ENCODE measurements at regions not wholly inside any gene's neighbourhood (a gene's known extent, or its start where the extent isn't known, plus 50 kb on each side); places are given as distances from the start of the nearest gene placed in this dataset.
A peak's percentile ranks its signal among the peaks of the same experiment; 100 is the strongest.
"Not testable (repeated sequence)": the region's sequence is repeated elsewhere in the genome, so short reads cannot be mapped to it uniquely, and the experiment has no call there.

GRCh38 chr2:131738996-131739434 lies 211.3 kb downstream of the CCDC74A start:
- not testable (repeated sequence) for DNase-seq (ENCODE audit: low read depth in 2 of 2)

GRCh38 chr2:131753640-131754561 lies 226.2 kb downstream of the CCDC74A start:
- no peak for DNase-seq (ENCODE audit: low read depth in 2 of 2)

DNA sequence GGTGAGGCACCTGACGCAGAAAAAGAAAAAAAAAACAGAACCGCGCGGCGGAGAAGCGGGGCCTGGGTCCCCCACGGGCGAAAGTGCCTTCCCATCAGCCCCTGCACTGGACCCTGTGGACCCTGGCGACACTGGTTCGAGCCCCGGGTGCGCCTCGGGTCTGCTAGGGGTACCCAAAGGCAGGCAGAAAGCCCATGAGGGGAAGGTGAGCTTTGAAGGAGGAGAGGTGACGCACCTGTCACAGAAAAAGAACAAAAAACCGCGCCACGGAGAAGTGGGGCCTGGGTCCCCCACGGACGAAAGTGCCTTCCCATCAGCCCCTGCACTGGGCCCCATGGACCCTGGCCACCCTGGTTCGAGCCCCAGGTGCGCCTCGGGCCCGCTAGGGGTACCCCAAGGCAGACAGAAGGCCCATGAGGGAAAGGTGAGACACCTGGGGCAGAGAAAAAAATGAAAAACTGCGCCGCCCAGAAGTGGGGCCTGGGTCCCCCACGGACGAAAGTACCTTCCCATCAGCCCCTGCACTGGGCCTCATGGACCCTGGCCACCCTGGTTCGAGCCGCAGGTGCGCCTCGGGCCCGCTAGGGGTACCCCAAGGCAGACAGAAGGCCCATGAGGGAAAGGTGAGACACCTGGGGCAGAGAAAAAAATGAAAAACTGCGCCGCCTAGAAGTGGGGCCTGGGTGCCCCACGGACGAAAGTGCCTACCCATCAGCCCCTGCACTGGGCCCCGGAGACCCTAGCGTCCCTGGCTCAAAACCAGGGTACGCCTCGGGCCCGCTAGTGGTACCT lies 227.4 kb downstream of the CCDC74A start:
- DNase-seq (ENCODE audit: low read depth in 2 of 2), result no peak

- no peak for DNase-seq (ENCODE audit: low read depth in 2 of 2)
These were observed 228.6 kb downstream of the CCDC74A start for GRCh38 chr2:131756141-131756907.

DNA sequence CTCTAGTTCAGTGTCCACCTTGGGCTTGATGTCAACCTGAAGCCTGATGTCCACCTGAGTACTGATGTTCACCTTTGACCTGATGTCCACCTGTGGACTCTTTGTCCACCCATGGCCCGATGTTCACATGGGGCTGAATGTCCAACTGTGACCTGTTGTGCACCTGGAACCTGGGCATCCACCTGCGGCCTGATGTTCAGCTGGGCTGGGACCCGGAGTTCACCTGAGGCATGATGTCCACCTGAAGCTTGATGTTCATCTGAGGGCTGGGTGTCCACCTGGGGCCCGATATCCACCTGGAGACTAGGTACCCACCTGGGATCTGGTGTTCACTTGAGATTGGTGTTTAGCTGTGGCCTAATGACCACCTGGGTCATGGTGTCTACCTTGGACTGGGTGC lies 231.3 kb downstream of the CCDC74A start:
- DNase-seq (ENCODE audit: low read depth in 2 of 2), result not testable (repeated sequence)

GRCh38 chr2:131774955-131775555 lies 247.4 kb downstream of the CCDC74A start:
- not testable (repeated sequence) for DNase-seq (ENCODE audit: low read depth in 2 of 2)

- not testable (repeated sequence) for DNase-seq (ENCODE audit: low read depth in 2 of 2)
These were observed 248.3 kb downstream of the CCDC74A start for GRCh38 chr2:131775903-131776506.

- not testable (repeated sequence) for DNase-seq (ENCODE audit: low read depth in 2 of 2)
These were observed 252.8 kb downstream of the CCDC74A start for GRCh38 chr2:131780446-131780845.

DNA sequence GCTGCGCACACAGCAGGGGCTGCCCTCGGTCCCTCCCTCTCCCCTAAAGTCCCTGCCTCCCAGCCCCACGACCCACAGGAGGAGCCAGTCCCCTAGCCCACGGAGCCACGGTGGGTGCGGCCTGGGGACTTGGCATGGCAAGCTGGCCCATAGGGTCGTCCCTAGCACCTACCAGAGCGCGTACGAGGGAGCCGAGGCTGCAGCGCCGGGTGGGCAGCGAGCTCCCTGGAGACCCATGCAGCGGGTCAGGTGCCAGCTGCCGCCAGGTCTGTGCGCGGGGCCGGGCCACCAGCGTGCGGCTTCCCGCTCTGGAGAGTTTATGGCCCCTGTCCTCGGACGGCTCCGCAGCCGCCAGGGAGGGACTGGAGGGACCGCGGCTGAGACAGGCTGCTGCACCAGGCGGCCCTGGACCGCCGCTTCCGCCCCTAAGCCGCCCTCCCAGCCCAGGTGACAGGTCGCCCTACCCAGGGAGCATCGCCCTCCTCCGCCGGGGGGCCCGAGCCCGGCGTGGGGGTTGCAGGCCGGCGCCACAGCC lies 273.6 kb downstream of the CCDC74A start:
- no peak for DNase-seq (ENCODE audit: low read depth in 2 of 2)

DNA sequence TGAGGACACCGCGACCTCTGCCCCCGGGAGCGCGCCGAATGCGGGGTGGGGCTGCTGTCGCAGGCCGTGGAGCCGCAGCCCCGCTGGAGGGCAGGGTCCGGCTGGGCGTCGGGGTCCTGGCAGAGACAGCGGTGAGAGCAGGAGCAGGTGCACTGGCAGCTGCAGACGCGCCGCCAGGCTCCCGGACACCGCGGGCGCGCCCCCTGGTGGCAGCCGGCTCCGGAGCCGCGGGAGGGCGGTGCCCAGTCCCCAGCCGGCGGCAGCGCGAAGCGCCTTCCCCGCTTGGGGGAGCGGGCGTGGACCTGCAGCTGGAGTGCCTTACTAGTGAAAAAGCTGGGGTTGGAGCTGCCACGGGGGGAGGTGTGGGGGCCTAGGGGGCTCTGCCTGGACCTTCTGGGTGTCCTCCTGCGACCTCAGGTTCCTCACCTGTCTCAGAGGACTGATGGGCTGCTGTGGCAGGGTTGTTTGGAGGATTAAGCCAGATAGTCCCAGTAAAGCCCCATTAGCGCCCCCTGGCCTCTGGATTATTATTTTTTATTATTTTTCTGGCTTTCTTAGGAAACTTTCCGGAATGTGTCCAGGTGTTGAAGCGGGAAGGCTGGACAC lies 274.2 kb downstream of the CCDC74A start:
- peak; percentile 51 to 60 for DNase-seq (ENCODE audit: low read depth in 2 of 2)

DNA sequence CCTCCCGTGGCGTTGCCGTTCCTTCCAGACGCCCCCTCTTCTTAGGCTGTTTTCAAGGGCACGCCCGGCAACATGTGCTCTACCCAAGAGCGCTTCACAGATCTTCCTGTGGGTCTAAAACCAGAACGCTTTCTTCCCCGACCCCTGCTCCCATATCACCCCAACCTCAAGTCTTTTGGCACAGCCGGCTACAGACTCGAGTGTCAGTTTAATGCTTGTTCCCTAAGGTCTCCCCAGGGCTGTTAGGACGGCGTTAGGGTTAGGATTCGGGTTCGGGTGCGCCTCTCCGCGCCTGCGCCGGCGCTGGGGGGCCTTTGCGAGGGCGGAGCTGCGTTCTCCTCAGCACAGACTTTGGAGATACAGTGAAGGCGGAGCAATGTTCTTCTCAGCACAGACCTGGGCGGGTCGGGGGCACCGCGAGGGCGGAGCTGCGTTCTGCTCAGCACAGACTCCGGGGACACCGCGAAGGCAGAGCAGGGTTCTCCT lies 274.7 kb downstream of the CCDC74A start:
- peak; percentile 8 to 16 for DNase-seq (ENCODE audit: low read depth in 2 of 2)

GRCh38 chr2:131803237-131803636 lies 275.5 kb downstream of the CCDC74A start:
- not testable (repeated sequence) for DNase-seq (ENCODE audit: low read depth in 2 of 2)

- not testable (repeated sequence) for DNase-seq (ENCODE audit: low read depth in 2 of 2)
These were observed 284.9 kb downstream of the CCDC74A start for GRCh38 chr2:131812605-131813004.

DNA sequence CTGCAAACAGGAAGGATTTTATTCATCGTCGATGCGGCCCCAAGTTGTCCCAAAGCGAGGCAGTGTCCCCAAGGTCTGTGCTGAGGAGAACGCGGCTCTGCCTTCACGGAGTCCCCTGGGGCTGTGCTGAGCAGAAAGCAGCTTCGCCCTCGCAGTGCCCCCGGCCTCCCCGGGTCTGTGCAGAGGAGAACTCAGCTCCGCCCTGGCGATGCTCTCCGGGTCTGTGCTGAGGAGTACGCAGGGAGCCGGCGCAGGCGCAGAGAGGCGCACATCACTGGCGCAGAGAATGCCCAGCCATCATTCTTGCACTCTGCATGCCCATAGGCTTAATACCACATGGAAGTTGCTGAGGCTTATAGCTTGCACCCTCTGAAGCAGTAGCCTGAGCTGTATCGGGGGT lies 285.7 kb downstream of the CCDC74A start:
- DNase-seq (ENCODE audit: low read depth in 2 of 2), result not testable (repeated sequence)

DNA sequence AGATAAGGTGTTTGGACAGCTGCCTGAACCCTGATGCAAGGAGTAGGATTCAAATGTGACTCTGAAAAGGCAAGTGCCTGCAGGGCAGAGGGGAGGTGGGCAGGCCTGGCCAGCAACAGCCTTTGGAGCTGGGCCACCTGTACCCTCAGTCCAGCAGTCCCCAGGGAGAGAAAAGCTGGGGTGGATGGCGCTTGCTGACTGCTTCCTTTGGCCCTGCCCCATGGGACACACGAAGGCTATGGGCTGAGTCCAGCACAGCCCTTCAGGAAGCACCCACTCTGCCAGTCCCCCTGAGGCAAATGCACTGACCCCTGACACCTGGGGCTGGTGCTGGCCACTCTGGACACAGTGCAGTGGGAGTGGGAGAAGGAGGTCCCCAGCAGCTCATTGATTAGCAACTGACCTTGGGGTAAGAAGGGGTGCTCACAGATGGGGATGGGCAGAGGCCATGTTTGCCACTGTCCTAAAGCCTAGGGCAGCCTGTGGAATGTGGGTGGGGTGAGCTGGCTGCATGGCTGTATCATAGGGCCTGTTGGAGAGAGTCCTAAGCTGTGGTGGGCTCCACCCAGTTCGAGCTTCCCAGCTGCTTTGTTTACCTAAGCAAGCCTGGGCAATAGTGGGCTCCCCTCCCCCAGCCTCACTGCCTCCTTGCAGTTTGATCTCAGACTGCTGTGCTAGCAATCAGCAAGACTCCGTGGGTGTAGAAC lies 290.7 kb downstream of the CCDC74A start:
- DNase-seq (ENCODE audit: low read depth in 2 of 2), result not testable (repeated sequence)

GRCh38 chr2:131822237-131822721 lies 294.6 kb downstream of the CCDC74A start:
- DNase-seq (ENCODE audit: low read depth in 2 of 2), result not testable (repeated sequence)

DNA sequence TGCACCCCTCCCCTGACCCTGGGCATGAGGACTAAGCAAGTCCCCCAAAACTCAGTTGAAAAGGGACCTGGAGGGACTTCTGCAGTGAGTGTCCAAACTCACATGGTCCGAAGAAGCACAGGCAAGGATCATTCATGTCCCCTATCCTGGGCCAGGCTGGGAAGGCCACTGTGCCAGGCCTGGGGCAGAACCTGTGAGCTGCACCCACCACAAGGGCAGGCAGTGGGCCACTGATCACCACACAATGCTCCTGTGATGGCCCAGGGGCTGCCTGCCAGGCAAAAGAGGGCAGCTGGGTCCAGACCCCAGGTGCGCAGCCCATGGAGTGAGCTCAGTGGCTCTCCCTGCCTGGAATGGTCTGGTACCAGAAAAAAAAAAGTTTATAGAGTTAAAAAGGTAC lies 295.4 kb downstream of the CCDC74A start:
- not testable (repeated sequence) for DNase-seq (ENCODE audit: low read depth in 2 of 2)

DNA sequence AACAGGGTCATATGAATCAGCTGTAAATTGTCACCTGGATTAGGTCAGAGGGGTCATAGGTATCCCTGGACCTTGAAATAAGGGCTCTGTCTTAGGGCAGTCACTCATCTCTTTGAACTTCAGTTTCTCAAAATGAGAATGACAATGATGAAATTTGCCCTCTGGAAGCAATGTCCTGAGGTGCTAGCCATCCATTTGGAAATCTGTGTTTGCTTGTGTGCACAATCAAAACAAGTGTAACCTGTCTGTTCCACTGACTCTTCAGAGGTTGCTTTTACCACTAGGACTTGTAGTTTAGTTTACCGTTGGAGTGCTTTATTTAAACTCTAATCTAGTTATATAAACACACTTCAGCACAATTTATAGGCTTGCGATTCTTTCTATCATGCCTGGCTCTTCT lies 297.3 kb downstream of the CCDC74A start:
- not testable (repeated sequence) for DNase-seq (ENCODE audit: low read depth in 2 of 2)

- DNase-seq (ENCODE audit: low read depth in 2 of 2), result no peak
These were observed 299.9 kb downstream of the CCDC74A start for GRCh38 chr2:131827481-131828163.

All from stimulated activated CD8-positive, alpha-beta memory T cell treated with anti-CD3 and anti-CD28 coated beads, Interleukin-2, amount 100 ng/mL, for 1 hour (primary cell).